Testis (tissue), 2 donors: ENCODE measurements at regions not wholly inside any gene's neighbourhood (a gene's known extent, or its start where the extent isn't known, plus 50 kb on each side); places are given as distances from the start of the nearest gene placed in this dataset.

ENCODE experiments used
- POLR2A ChIP-seq: fragments of 450-650 bp; IDR thresholded peaks from one replicate; pipeline ENCODE4 v1.6.1; 2017; ENCODE audit warnings: antibody characterized with exemption, mild to moderate bottlenecking, moderate library complexity
- TF ChIP-seq, protein P1 (sequence below), 3 experiments: fragments of 450-650 bp in 2 of 3; fragments of 200-600 bp in 1 of 3; sonication (generic) in 1 of 3; IDR thresholded peaks; one replicate each; pipeline ENCODE4 v1.5.1; 2016 to 2019; ENCODE audit warnings: antibody characterized with exemption in 3 of 3, mild to moderate bottlenecking in 2 of 3, moderate library complexity in 1 of 3

DNA sequence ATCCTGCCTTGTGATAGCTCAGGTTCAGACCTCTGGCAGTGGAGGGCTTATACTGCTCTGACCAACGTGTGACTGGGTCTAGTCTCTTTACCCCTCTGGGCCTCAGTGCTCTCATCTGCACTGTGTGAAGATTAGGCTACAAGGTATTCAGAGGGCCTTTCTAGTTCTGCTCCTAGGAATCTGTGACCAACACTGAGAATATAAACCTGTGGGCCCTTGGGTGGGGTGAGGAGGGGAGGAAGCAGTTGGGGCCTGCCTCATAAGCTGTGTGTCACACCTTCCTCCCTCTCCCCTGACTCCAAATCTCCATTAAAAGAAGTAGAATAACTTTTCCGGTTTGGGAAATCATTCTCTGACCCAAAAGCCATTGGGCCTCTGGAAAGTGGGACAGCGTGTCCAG is 66.3 kb upstream of the MSN start:
- TF ChIP-seq, protein P1, sequence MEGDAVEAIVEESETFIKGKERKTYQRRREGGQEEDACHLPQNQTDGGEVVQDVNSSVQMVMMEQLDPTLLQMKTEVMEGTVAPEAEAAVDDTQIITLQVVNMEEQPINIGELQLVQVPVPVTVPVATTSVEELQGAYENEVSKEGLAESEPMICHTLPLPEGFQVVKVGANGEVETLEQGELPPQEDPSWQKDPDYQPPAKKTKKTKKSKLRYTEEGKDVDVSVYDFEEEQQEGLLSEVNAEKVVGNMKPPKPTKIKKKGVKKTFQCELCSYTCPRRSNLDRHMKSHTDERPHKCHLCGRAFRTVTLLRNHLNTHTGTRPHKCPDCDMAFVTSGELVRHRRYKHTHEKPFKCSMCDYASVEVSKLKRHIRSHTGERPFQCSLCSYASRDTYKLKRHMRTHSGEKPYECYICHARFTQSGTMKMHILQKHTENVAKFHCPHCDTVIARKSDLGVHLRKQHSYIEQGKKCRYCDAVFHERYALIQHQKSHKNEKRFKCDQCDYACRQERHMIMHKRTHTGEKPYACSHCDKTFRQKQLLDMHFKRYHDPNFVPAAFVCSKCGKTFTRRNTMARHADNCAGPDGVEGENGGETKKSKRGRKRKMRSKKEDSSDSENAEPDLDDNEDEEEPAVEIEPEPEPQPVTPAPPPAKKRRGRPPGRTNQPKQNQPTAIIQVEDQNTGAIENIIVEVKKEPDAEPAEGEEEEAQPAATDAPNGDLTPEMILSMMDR (IDR thresholded peaks at IDR 0.05) = no peak
- TF ChIP-seq POLR2A = no peak
